ENCODE measurements at regions not wholly inside any gene's neighbourhood (a gene's known extent, or its start where the extent isn't known, plus 50 kb on each side); places are given as distances from the start of the nearest gene placed in this dataset.
A peak's percentile ranks its signal among the peaks of the same experiment; 100 is the strongest.
"Not testable (repeated sequence)": the region's sequence is repeated elsewhere in the genome, so short reads cannot be mapped to it uniquely, and the experiment has no call there.

- DNase-seq, result no peak
Observed at GRCh38 chr2:106288873-106289272, 94.8 kb upstream of the UXS1 start.

- DNase-seq, result no peak
Observed at GRCh38 chr2:106285237-106285829, 91.2 kb upstream of the UXS1 start.

- no peak for DNase-seq
Observed at GRCh38 chr2:106284691-106285202, 90.6 kb upstream of the UXS1 start.

- no peak for DNase-seq
Observed at GRCh38 chr2:106284255-106284654, 90.2 kb upstream of the UXS1 start.

- not testable (repeated sequence) for DNase-seq
Observed at GRCh38 chr2:106283228-106284152, 89.4 kb upstream of the UXS1 start.

- no peak for DNase-seq
Observed at GRCh38 chr2:106282462-106283170, 88.5 kb upstream of the UXS1 start.

GRCh38 chr2:106281907-106282430 lies 87.9 kb upstream of the UXS1 start:
- not testable (repeated sequence) for DNase-seq

- no peak for DNase-seq
Observed at GRCh38 chr2:106280722-106281446, 86.8 kb upstream of the UXS1 start.

GRCh38 chr2:106280224-106280623 lies 86.1 kb upstream of the UXS1 start:
- no peak for DNase-seq

GRCh38 chr2:106278112-106278876 lies 84.2 kb upstream of the UXS1 start:
- no peak for DNase-seq

GRCh38 chr2:106277426-106277825 lies 83.3 kb upstream of the UXS1 start:
- no peak for DNase-seq

- no peak for DNase-seq
Observed at GRCh38 chr2:106275971-106276370, 81.9 kb upstream of the UXS1 start.

- DNase-seq, result no peak
Observed at GRCh38 chr2:106274668-106275067, 80.6 kb upstream of the UXS1 start.

GRCh38 chr2:106272216-106272807 lies 78.2 kb upstream of the UXS1 start:
- no peak for DNase-seq

GRCh38 chr2:106270471-106270891 lies 76.4 kb upstream of the UXS1 start:
- no peak for DNase-seq

- peak; percentile 62 for DNase-seq
Observed at GRCh38 chr2:106269591-106270291, 75.6 kb upstream of the UXS1 start.

GRCh38 chr2:106267997-106268396 lies 73.9 kb upstream of the UXS1 start:
- DNase-seq, result no peak

GRCh38 chr2:106261871-106262321 lies 67.8 kb upstream of the UXS1 start:
- no peak for DNase-seq

GRCh38 chr2:106258859-106259258 lies 64.8 kb upstream of the UXS1 start:
- DNase-seq, result not testable (repeated sequence)

- no peak for DNase-seq
Observed at GRCh38 chr2:106257830-106258229, 63.7 kb upstream of the UXS1 start.

Data from activated CD8-positive, alpha-beta memory T cell treated with anti-CD3 and anti-CD28 coated beads, Interleukin-2, amount 50 U/mL, for 48 hours (primary cell).